GM23338 (cell line): ENCODE measurements at regions not wholly inside any gene's neighbourhood (a gene's known extent, or its start where the extent isn't known, plus 50 kb on each side); places are given as distances from the start of the nearest gene placed in this dataset.

ENCODE experiments used
- ATAC-seq: fragments of 200-7000 bp; cut with Tn5 transposase; 3 replicates; pipeline ENCODE4 v1.9.1; 2020
- DNase-seq: peaks from one replicate; pipeline ENCODE4 v3.0.0-alpha.2; 2015; ENCODE audit warnings: low spot score
- H2AFZ ChIP-seq: fragments of 200-600 bp; sonication (generic); 2 replicates; pipeline ENCODE4 v1.8.0; 2016; ENCODE audit warnings: antibody characterized with exemption, mild to moderate bottlenecking, moderate library complexity
- H3F3A ChIP-seq: fragments of 200-600 bp; sonication (generic); replicated peaks from 2 replicates; pipeline ENCODE4 v1.8.0; 2017; ENCODE audit warnings: antibody characterized with exemption, mixed run types, low read depth
- H3K27ac ChIP-seq: fragments of 200-600 bp; sonication (generic); 2 replicates; pipeline ENCODE4 v1.6.1; 2016; ENCODE audit warnings: low read depth
- H3K27me3 ChIP-seq: fragments of 200-600 bp; sonication (generic); 2 replicates; pipeline ENCODE4 v1.8.0; 2016; ENCODE audit warnings: mild to moderate bottlenecking, mixed run types, moderate library complexity; ENCODE audit not compliant: insufficient read depth
- H3K36me3 ChIP-seq: fragments of 200-600 bp; sonication (generic); 2 replicates; pipeline ENCODE4 v1.8.0; 2016; ENCODE audit warnings: mild to moderate bottlenecking; ENCODE audit not compliant: insufficient read depth
- H3K4me1 ChIP-seq: fragments of 200-600 bp; sonication (generic); 2 replicates; pipeline ENCODE4 v1.8.0; 2016; ENCODE audit warnings: mild to moderate bottlenecking, moderate library complexity; ENCODE audit not compliant: insufficient read depth
- H3K4me2 ChIP-seq: fragments of 200-600 bp; sonication (generic); 2 replicates; pipeline ENCODE4 v1.7.1; 2017; ENCODE audit warnings: mixed run types
- H3K4me3 ChIP-seq: fragments of 200-600 bp; sonication (generic); 2 replicates; pipeline ENCODE4 v1.6.1; 2016; ENCODE audit warnings: mixed run types
- H3K79me2 ChIP-seq: fragments of 200-600 bp; sonication (generic); replicated peaks from 2 replicates; pipeline ENCODE4 v1.8.0; 2017; ENCODE audit warnings: mild to moderate bottlenecking; ENCODE audit not compliant: insufficient read depth
- H3K9me2 ChIP-seq: fragments of 200-600 bp; sonication (generic); 2 replicates; pipeline ENCODE4 v1.8.0; 2017; ENCODE audit not compliant: insufficient read depth
- H4K20me1 ChIP-seq: fragments of 200-600 bp; sonication (generic); replicated peaks from 2 replicates; pipeline ENCODE4 v1.8.0; 2017; ENCODE audit warnings: mild to moderate bottlenecking; ENCODE audit not compliant: insufficient read depth
- H3K27ac Mint-ChIP-seq: 2 replicates; pipeline ENCODE4 v1.8.0; 2020; ENCODE audit warnings: inconsistent platforms, mild to moderate bottlenecking, moderate library complexity, mixed read lengths
- H3K27me3 Mint-ChIP-seq: 3 replicates; pipeline ENCODE4 v1.8.0; 2022; ENCODE audit warnings: low read depth, mild to moderate bottlenecking, moderate library complexity, mixed read lengths, inconsistent platforms; ENCODE audit not compliant: insufficient read depth, poor library complexity
- H3K36me3 Mint-ChIP-seq: 3 replicates; pipeline ENCODE4 v1.8.0; 2021; ENCODE audit warnings: low read depth, mild to moderate bottlenecking, inconsistent platforms, moderate library complexity, mixed read lengths
- H3K4me1 Mint-ChIP-seq: 3 replicates; pipeline ENCODE4 v1.8.0; 2020; ENCODE audit warnings: mild to moderate bottlenecking, inconsistent platforms, mixed read lengths
- H3K4me3 Mint-ChIP-seq: 3 replicates; pipeline ENCODE4 v1.8.0; 2021; ENCODE audit warnings: moderate library complexity, mild to moderate bottlenecking, inconsistent platforms, mixed read lengths
- H3K9me3 Mint-ChIP-seq: 3 replicates; pipeline ENCODE4 v1.8.0; 2020; ENCODE audit warnings: moderate library complexity, mild to moderate bottlenecking, inconsistent platforms, mixed read lengths
- TF ChIP-seq, protein P1 (sequence below): fragments of 250-450 bp; sonication (Bioruptor Pico); IDR thresholded peaks from 2 replicates; pipeline ENCODE4 v1.5.0; 2020; ENCODE audit warnings: mild to moderate bottlenecking, moderate library complexity
- TF ChIP-seq, protein P2 (sequence below): IDR thresholded peaks from one replicate; pipeline ENCODE4 v1.6.1; 2018; ENCODE audit warnings: antibody characterized with exemption; ENCODE audit not compliant: unreplicated experiment

DNA sequence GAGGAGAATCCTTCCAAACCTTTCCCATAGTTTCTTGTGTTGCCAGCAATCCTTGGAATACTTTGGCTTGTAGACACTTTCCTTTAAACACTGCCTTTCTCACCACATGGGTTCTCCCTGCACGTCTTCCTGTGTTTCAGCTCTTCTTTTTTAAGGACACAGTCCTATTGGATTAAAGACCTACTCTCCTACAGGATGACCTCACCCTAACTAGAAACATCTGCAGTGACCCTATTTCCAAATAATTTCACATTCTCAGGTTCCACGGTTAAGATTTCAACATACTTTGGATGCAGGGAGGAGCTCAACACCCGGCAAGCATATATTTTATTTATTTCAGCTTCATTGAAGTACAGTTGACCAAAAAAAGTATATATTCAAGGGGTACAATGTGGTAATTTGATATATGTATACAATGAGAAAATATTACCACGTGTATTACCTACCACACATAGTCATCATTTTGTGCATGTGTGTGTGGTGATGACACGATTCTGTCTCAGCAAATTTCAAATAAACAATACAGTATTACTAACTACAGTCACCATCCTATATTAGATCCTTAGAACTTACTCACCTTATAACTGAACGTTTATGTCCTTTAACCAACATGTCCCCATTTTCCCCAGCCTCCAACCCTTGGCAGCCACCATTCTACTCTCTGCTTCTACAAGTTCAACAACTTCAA, 745.0 kb downstream of the CBLN2 start:
- H3K27me3 ChIP-seq, result no peaks in the 10 kb centered on the region
- ATAC-seq (no peak), DNase-seq (no peak)
- no peaks in the 10 kb centered on the region for H3K9me2 ChIP-seq
- H2AFZ ChIP-seq, result no peak overlapping the region
- H3K27ac ChIP-seq, result no peak overlapping the region
- no peaks in the 10 kb centered on the region for H3K4me1 ChIP-seq
- H3K9me3 Mint-ChIP-seq, result peaks cover 82% of the 10 kb centered on the region
- no peak overlapping the region for H3K4me2 ChIP-seq
- TF ChIP-seq, protein P1, sequence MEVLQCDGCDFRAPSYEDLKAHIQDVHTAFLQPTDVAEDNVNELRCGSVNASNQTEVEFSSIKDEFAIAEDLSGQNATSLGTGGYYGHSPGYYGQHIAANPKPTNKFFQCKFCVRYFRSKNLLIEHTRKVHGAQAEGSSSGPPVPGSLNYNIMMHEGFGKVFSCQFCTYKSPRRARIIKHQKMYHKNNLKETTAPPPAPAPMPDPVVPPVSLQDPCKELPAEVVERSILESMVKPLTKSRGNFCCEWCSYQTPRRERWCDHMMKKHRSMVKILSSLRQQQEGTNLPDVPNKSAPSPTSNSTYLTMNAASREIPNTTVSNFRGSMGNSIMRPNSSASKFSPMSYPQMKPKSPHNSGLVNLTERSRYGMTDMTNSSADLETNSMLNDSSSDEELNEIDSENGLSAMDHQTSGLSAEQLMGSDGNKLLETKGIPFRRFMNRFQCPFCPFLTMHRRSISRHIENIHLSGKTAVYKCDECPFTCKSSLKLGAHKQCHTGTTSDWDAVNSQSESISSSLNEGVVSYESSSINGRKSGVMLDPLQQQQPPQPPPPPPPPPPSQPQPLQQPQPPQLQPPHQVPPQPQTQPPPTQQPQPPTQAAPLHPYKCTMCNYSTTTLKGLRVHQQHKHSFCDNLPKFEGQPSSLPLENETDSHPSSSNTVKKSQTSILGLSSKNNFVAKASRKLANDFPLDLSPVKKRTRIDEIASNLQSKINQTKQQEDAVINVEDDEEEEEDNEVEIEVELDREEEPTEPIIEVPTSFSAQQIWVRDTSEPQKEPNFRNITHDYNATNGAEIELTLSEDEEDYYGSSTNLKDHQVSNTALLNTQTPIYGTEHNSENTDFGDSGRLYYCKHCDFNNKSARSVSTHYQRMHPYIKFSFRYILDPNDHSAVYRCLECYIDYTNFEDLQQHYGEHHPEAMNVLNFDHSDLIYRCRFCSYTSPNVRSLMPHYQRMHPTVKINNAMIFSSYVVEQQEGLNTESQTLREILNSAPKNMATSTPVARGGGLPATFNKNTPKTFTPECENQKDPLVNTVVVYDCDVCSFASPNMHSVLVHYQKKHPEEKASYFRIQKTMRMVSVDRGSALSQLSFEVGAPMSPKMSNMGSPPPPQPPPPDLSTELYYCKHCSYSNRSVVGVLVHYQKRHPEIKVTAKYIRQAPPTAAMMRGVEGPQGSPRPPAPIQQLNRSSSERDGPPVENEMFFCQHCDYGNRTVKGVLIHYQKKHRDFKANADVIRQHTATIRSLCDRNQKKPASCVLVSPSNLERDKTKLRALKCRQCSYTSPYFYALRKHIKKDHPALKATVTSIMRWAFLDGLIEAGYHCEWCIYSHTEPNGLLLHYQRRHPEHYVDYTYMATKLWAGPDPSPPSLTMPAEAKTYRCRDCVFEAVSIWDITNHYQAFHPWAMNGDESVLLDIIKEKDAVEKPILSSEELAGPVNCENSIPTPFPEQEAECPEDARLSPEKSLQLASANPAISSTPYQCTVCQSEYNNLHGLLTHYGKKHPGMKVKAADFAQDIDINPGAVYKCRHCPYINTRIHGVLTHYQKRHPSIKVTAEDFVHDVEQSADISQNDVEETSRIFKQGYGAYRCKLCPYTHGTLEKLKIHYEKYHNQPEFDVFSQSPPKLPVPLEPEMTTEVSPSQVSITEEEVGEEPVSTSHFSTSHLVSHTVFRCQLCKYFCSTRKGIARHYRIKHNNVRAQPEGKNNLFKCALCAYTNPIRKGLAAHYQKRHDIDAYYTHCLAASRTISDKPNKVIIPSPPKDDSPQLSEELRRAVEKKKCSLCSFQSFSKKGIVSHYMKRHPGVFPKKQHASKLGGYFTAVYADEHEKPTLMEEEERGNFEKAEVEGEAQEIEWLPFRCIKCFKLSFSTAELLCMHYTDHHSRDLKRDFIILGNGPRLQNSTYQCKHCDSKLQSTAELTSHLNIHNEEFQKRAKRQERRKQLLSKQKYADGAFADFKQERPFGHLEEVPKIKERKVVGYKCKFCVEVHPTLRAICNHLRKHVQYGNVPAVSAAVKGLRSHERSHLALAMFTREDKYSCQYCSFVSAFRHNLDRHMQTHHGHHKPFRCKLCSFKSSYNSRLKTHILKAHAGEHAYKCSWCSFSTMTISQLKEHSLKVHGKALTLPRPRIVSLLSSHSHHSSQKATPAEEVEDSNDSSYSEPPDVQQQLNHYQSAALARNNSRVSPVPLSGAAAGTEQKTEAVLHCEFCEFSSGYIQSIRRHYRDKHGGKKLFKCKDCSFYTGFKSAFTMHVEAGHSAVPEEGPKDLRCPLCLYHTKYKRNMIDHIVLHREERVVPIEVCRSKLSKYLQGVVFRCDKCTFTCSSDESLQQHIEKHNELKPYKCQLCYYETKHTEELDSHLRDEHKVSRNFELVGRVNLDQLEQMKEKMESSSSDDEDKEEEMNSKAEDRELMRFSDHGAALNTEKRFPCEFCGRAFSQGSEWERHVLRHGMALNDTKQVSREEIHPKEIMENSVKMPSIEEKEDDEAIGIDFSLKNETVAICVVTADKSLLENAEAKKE (CRISPR knock-in tag), result no peak
- TF ChIP-seq, protein P2, sequence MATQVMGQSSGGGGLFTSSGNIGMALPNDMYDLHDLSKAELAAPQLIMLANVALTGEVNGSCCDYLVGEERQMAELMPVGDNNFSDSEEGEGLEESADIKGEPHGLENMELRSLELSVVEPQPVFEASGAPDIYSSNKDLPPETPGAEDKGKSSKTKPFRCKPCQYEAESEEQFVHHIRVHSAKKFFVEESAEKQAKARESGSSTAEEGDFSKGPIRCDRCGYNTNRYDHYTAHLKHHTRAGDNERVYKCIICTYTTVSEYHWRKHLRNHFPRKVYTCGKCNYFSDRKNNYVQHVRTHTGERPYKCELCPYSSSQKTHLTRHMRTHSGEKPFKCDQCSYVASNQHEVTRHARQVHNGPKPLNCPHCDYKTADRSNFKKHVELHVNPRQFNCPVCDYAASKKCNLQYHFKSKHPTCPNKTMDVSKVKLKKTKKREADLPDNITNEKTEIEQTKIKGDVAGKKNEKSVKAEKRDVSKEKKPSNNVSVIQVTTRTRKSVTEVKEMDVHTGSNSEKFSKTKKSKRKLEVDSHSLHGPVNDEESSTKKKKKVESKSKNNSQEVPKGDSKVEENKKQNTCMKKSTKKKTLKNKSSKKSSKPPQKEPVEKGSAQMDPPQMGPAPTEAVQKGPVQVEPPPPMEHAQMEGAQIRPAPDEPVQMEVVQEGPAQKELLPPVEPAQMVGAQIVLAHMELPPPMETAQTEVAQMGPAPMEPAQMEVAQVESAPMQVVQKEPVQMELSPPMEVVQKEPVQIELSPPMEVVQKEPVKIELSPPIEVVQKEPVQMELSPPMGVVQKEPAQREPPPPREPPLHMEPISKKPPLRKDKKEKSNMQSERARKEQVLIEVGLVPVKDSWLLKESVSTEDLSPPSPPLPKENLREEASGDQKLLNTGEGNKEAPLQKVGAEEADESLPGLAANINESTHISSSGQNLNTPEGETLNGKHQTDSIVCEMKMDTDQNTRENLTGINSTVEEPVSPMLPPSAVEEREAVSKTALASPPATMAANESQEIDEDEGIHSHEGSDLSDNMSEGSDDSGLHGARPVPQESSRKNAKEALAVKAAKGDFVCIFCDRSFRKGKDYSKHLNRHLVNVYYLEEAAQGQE, result no peak
- H3K4me1 Mint-ChIP-seq, result no peaks in the 10 kb centered on the region
- no peaks in the 10 kb centered on the region for H3K79me2 ChIP-seq
- H3K27me3 Mint-ChIP-seq, result peaks cover 5% of the 10 kb centered on the region
- no peak overlapping the region for H3K27ac Mint-ChIP-seq
- H3F3A ChIP-seq, result no peaks in the 10 kb centered on the region
- no peak overlapping the region for H3K4me3 Mint-ChIP-seq
- no peaks in the 10 kb centered on the region for H4K20me1 ChIP-seq
- H3K4me3 ChIP-seq, result no peak overlapping the region
- peaks cover 26% of the 10 kb centered on the region for H3K36me3 Mint-ChIP-seq
- no peaks in the 10 kb centered on the region for H3K36me3 ChIP-seq
